ENCODE measurements at regions not wholly inside any gene's neighbourhood (a gene's known extent, or its start where the extent isn't known, plus 50 kb on each side); places are given as distances from the start of the nearest gene placed in this dataset.
"Not testable (repeated sequence)": the region's sequence is repeated elsewhere in the genome, so short reads cannot be mapped to it uniquely, and the experiment has no call there.

DNA sequence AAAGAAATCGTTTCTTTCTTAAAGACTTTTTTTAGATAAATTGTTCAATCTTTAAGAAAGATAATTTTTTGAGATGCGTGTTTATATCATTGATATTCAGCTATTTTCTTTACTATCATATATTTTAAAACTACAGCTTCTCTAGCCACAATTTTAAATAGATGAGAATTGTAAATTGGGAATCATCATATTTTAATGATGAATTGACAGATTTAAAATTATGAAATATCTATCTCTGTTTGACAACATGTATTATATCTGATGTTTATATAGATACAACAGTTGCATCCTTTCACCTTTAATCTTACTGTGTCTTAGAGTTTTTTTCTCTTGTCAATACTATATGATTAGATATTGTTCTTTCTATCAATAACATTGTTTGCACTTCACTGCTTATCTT lies 762.3 kb upstream of the GJE1 start:
- Histone ChIP-seq H3K27ac (ENCODE audit: low read depth, low read length) (no peak overlapping the region), H3K4me3 (ENCODE audit: low read length) (no peak overlapping the region), H3K36me3 (ENCODE audit: insufficient read depth, low read length) (no peaks in the 10 kb centered on the region), H3K9ac (ENCODE audit: low read depth, low read length) (no peak overlapping the region), H3K4me1 (ENCODE audit: insufficient read depth, low read length) (no peaks in the 10 kb centered on the region), H3K9me3 (ENCODE audit: insufficient read depth, low read depth, low read length) (no peaks in the 10 kb centered on the region), H3K27me3 (ENCODE audit: insufficient read depth, low read length) (no peaks in the 10 kb centered on the region)
- no CpG with 5 or more reads among the region's 2 CpGs for WGBS

DNA sequence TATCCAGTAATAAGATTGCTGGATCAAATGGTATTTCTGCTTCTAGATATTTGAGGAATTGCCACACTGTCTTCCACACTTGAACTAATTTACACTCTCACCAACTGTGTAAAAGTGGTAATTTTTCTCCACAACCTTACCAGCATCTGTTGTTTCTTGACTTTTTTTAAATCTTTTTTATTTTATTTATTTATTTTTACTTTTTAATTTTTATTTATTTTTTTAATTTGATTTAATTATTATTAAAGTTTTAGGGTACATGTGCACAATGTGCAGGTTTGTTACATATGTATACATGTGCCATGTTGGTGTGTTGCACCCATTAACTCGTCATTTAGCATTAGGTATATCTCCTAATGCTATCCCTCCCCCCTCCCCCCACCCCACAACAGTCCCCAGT lies 765.9 kb upstream of the GJE1 start:
- not testable (repeated sequence) for H3K27ac ChIP-seq (ENCODE audit: low read depth, low read length); H3K27me3 ChIP-seq (ENCODE audit: insufficient read depth, low read length); H3K36me3 ChIP-seq (ENCODE audit: insufficient read depth, low read length); H3K9ac ChIP-seq (ENCODE audit: low read depth, low read length); H3K4me3 ChIP-seq (ENCODE audit: low read length); H3K4me1 ChIP-seq (ENCODE audit: insufficient read depth, low read length); H3K9me3 ChIP-seq (ENCODE audit: insufficient read depth, low read depth, low read length)
- 100% methylated on average over 1 of the region's 1 CpG for WGBS

DNA sequence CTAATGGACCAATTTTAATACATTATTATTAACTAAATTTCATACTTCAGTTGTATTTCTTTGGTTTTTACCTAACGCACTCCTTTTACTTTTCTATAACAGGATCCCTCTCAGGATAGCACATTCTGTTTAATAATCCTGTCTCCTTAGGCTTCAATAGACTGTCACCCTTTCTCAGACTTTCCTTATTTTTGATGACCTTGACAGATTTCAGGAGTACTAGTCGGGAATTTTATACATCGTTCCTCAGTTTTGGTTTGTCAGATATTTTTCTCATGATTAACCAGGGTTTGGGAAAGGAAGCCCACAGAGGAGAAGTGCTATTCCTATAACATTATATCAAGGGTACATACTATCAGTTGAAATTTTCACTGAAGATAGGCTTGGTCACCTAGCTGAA lies 768.0 kb upstream of the GJE1 start:
- Histone ChIP-seq H3K9ac (ENCODE audit: low read depth, low read length) (no peak overlapping the region), H3K9me3 (ENCODE audit: insufficient read depth, low read depth, low read length) (no peaks in the 10 kb centered on the region), H3K4me3 (ENCODE audit: low read length) (no peak overlapping the region), H3K27me3 (ENCODE audit: insufficient read depth, low read length) (no peaks in the 10 kb centered on the region), H3K27ac (ENCODE audit: low read depth, low read length) (no peak overlapping the region), H3K36me3 (ENCODE audit: insufficient read depth, low read length) (no peaks in the 10 kb centered on the region), H3K4me1 (ENCODE audit: insufficient read depth, low read length) (no peaks in the 10 kb centered on the region)
- 99% methylated on average over 3 of the region's 3 CpGs for WGBS

DNA sequence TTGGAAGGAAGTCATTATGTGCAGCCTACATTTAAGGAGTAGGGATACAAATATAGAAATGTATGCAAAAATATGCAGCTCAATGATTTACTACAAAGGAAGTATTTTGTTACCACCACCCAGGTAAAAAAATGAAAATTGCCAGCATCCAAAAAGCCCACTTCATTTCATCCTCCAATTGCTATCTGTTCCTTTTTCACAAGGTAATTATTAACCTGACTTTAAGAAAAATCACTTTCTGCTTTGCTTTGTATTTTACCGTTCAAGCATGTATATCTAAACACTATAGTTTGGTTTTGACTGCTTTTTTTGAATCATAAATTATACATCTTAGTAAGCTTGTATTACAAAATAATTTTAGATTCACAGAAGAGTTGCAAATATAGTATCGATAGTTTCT lies 768.5 kb upstream of the GJE1 start:
- Histone ChIP-seq H3K9me3 (ENCODE audit: insufficient read depth, low read depth, low read length) (no peaks in the 10 kb centered on the region), H3K4me3 (ENCODE audit: low read length) (no peak overlapping the region), H3K27ac (ENCODE audit: low read depth, low read length) (no peak overlapping the region), H3K9ac (ENCODE audit: low read depth, low read length) (no peak overlapping the region), H3K36me3 (ENCODE audit: insufficient read depth, low read length) (no peaks in the 10 kb centered on the region), H3K27me3 (ENCODE audit: insufficient read depth, low read length) (no peaks in the 10 kb centered on the region), H3K4me1 (ENCODE audit: insufficient read depth, low read length) (no peaks in the 10 kb centered on the region)
- 80% methylated on average over 1 of the region's 2 CpGs for whole genome bisulfite sequencing

DNA sequence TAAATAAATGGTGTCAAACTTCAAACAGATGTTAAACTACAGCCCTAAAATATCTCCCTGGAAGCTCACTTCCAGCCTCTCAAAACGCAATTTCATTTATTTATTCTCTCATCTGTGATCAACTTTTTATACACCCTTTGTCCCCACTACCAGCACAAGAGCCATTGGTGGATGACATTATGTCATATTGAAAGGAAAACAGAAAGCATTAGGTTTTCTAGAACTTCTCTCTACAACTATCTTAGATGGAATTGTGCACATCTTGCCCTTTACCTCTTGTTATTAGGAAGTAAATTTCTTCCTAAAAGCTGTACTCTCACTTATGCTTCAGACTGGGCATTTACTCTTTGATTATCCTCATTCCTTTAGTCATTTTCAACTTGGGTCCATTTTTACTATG lies 771.2 kb upstream of the GJE1 start:
- H3K9ac ChIP-seq (ENCODE audit: low read depth, low read length), result no peak overlapping the region

DNA sequence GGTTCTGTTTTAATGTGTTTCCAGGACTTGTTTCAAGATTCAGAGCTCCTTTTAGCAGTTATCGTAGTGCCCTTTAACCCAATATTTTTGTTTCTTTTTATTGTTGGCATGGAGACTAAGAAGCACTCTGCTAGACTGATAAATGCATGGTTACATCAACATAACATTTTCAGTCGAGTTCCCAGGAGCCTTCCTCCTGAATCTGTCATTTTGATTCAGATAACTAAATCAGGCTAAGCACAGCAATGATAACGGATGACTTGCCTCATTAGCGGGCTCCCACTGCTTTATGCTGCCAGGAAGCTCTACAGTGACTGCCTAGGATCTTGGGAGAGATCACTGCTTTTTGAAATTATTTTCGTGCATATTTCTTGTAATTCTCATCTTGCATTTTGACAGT lies 772.8 kb upstream of the GJE1 start:
- no peaks in the 10 kb centered on the region for H3K36me3 ChIP-seq (ENCODE audit: insufficient read depth, low read length)
- no peaks in the 10 kb centered on the region for H3K27me3 ChIP-seq (ENCODE audit: insufficient read depth, low read length)
- H3K4me1 ChIP-seq (ENCODE audit: insufficient read depth, low read length), result no peaks in the 10 kb centered on the region
- no peak overlapping the region for H3K9ac ChIP-seq (ENCODE audit: low read depth, low read length)
- no peak overlapping the region for H3K27ac ChIP-seq (ENCODE audit: low read depth, low read length)
- H3K4me3 ChIP-seq (ENCODE audit: low read length), result no peak overlapping the region
- WGBS, result 92% methylated on average over 5 of the region's 5 CpGs
- H3K9me3 ChIP-seq (ENCODE audit: insufficient read depth, low read depth, low read length), result no peaks in the 10 kb centered on the region

More for the DNA sequence above, 771.2 kb upstream of the GJE1 start:
- H3K27ac ChIP-seq (ENCODE audit: low read depth, low read length), result no peak overlapping the region
- H3K36me3 ChIP-seq (ENCODE audit: insufficient read depth, low read length), result no peaks in the 10 kb centered on the region
- no peaks in the 10 kb centered on the region for H3K4me1 ChIP-seq (ENCODE audit: insufficient read depth, low read length)
- H3K4me3 ChIP-seq (ENCODE audit: low read length), result no peak overlapping the region
- no peaks in the 10 kb centered on the region for H3K27me3 ChIP-seq (ENCODE audit: insufficient read depth, low read length)
- WGBS, result 87% methylated on average over 1 of the region's 1 CpG
- H3K9me3 ChIP-seq (ENCODE audit: insufficient read depth, low read depth, low read length), result no peaks in the 10 kb centered on the region

DNA sequence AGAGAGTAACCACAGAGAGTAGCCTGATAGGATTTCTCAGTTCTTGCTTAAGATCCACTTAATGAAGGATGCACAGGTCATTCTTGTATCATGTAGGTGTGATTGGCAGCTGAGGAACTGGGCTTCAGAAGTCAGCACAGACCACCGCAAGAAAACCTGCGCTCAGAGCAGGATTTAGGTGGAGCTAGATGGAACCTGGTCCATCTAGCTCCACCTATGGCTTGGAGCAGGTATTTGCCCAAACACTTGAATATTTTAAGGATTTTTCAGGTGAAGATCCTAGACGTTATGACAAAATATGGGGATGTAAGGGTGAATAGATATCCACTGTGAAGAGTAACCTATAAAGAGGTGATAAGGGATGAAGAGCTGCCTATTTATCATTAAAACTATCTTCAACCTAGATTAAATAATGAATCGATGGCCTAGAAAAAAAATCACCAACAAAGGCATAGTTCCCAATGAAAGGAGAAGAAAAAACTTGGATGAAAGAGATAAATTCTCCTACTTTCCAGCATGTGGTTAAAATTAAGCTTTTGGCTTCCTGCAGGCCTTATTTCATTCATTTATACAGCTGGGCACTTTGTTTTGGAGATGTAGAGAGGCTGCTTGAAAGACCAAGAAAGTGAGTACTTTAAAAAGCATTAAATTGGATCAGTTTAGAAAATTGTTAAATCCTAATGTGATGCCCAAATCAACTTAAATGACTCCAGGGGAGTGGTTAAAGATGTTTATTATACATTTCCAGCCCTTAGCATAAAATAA lies 778.4 kb upstream of the GJE1 start:
- no peaks in the 10 kb centered on the region for H3K4me1 ChIP-seq (ENCODE audit: insufficient read depth, low read length)
- H3K36me3 ChIP-seq (ENCODE audit: insufficient read depth, low read length), result no peaks in the 10 kb centered on the region
- no peaks in the 10 kb centered on the region for H3K9me3 ChIP-seq (ENCODE audit: insufficient read depth, low read depth, low read length)
- H3K27me3 ChIP-seq (ENCODE audit: insufficient read depth, low read length), result no peaks in the 10 kb centered on the region
- H3K4me3 ChIP-seq (ENCODE audit: low read length), result no peak overlapping the region
- no peak overlapping the region for H3K27ac ChIP-seq (ENCODE audit: low read depth, low read length)
- no peak overlapping the region for H3K9ac ChIP-seq (ENCODE audit: low read depth, low read length)
- 90% methylated on average over 3 of the region's 4 CpGs for WGBS

DNA sequence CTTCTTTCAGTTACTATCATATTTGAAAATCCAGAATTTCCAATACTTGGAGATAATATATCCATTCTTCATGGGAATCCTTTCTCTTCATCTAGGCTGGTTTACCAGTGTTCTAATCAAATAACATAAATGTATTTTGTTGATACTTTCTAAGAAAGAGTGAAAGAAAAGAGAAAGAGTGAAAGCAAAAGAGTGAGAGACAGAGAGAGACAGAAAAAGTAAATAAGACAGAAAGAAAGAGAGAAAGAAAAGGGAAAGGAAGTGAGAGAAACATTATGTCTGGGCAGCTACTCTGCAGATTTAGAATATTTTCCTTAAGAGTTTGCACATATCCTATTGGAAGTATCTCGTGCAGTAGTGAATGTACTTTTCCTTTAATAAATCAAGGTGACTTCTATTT lies 781.0 kb upstream of the GJE1 start:
- H3K36me3 ChIP-seq (ENCODE audit: insufficient read depth, low read length), result no peaks in the 10 kb centered on the region
- H3K4me1 ChIP-seq (ENCODE audit: insufficient read depth, low read length), result no peaks in the 10 kb centered on the region
- H3K4me3 ChIP-seq (ENCODE audit: low read length), result no peak overlapping the region
- H3K27ac ChIP-seq (ENCODE audit: low read depth, low read length), result no peak overlapping the region
- no CpG with 5 or more reads among the region's 1 CpG for WGBS
- H3K9me3 ChIP-seq (ENCODE audit: insufficient read depth, low read depth, low read length), result no peaks in the 10 kb centered on the region
- no peak overlapping the region for H3K9ac ChIP-seq (ENCODE audit: low read depth, low read length)
- H3K27me3 ChIP-seq (ENCODE audit: insufficient read depth, low read length), result no peaks in the 10 kb centered on the region

DNA sequence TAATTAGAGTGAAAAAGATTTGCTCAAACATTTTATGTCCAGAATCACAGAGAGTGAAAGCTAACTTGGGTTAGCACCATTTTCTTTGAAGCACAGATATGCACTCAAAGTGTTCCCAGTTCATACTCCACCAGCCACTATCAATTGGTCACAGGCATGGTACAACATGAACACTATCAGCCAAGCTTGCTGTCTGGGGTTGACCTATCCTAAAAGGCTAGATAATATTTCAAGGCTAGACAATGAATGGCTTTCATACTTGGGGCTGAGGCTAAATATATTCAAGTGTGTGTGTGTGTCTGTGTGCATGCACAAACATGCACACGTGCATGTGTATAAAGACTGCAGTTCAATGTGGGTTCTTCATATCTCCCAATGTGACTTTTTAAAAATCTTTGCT lies 783.0 kb upstream of the GJE1 start:
- WGBS, result 100% methylated on average over 1 of the region's 1 CpG
- no peak overlapping the region for H3K9ac ChIP-seq (ENCODE audit: low read depth, low read length)
- no peaks in the 10 kb centered on the region for H3K27me3 ChIP-seq (ENCODE audit: insufficient read depth, low read length)
- H3K27ac ChIP-seq (ENCODE audit: low read depth, low read length), result no peak overlapping the region
- no peaks in the 10 kb centered on the region for H3K9me3 ChIP-seq (ENCODE audit: insufficient read depth, low read depth, low read length)
- no peak overlapping the region for H3K4me3 ChIP-seq (ENCODE audit: low read length)
- no peaks in the 10 kb centered on the region for H3K36me3 ChIP-seq (ENCODE audit: insufficient read depth, low read length)
- no peaks in the 10 kb centered on the region for H3K4me1 ChIP-seq (ENCODE audit: insufficient read depth, low read length)

DNA sequence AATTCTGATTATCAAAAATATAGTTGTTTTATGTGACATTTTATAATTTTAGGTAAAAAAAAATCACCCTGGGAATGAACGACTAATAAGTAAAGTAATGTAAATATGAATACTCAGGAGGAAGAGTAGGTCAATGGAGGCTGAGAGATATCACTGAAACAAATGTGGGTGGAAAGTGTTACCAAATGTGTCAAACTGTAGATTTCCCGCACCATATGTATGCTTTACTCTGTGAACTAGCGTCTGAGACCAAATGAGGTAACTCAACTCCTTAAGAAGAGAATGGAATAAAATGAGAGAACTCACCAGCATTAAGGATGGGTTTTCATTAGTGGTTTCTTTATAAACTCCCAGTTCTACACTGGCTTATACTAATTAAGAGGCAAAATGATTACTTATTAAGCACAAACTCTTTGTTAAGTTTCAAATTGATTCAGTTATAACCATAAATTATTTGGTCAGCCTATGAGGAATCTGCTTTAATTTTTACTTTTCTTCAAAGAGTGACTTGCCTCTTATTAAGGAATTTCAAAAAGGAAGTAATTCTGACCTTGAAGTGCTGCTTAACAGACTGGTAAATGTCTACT lies 784.7 kb upstream of the GJE1 start:
- WGBS, result 94% methylated on average over 3 of the region's 3 CpGs

DNA sequence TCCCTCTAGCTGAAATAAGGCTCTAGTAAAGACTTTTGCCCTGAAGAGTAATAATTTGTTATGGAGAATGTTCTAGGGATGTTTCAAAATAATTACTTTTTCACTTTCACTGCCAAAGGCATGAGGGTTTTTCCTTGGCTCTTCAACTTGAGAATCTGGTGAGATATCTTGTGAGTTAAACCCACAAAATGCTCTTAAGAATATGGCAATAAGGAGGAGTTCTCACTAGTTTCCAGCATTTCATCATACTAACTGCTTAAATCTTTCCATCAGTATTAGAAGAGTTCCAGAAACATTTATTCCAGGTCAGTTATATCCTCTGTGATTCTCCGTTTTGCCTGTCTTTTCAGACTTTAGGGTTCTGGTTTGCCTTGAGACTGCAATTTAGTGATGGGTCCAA lies 785.6 kb upstream of the GJE1 start:
- H3K36me3 ChIP-seq (ENCODE audit: insufficient read depth, low read length), result no peaks in the 10 kb centered on the region
- no peaks in the 10 kb centered on the region for H3K27me3 ChIP-seq (ENCODE audit: insufficient read depth, low read length)
- no peaks in the 10 kb centered on the region for H3K4me1 ChIP-seq (ENCODE audit: insufficient read depth, low read length)
- H3K27ac ChIP-seq (ENCODE audit: low read depth, low read length), result no peak overlapping the region
- H3K4me3 ChIP-seq (ENCODE audit: low read length), result no peak overlapping the region
- H3K9ac ChIP-seq (ENCODE audit: low read depth, low read length), result no peak overlapping the region
- 100% methylated on average over 1 of the region's 1 CpG for WGBS
- H3K9me3 ChIP-seq (ENCODE audit: insufficient read depth, low read depth, low read length), result no peaks in the 10 kb centered on the region

More for the DNA sequence above, 784.7 kb upstream of the GJE1 start:
- Histone ChIP-seq H3K27ac (ENCODE audit: low read depth, low read length) (no peak overlapping the region), H3K4me1 (ENCODE audit: insufficient read depth, low read length) (no peaks in the 10 kb centered on the region), H3K27me3 (ENCODE audit: insufficient read depth, low read length) (no peaks in the 10 kb centered on the region), H3K9me3 (ENCODE audit: insufficient read depth, low read depth, low read length) (no peaks in the 10 kb centered on the region), H3K4me3 (ENCODE audit: low read length) (no peak overlapping the region), H3K36me3 (ENCODE audit: insufficient read depth, low read length) (no peaks in the 10 kb centered on the region), H3K9ac (ENCODE audit: low read depth, low read length) (no peak overlapping the region)

DNA sequence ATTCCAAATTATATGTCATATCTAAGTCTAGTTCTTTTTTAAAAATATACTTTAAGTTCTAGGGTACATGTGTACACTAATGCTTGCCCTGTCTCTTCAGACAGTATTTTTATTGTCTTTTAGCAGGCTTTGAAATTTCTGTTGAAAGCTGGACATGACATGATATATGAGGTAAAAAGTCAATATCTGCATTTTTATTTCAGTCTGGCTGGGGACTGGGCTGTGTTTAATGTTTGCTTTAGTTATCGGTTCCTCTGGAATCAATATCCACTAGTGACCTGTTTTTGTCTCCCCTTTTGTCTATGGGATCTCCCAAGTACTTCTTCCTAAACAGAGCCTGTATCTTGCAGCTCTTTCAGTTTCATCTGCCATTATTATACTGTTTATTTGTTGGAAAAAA lies 786.2 kb upstream of the GJE1 start:
- Histone ChIP-seq H3K9me3 (ENCODE audit: insufficient read depth, low read depth, low read length) (no peaks in the 10 kb centered on the region), H3K36me3 (ENCODE audit: insufficient read depth, low read length) (no peaks in the 10 kb centered on the region), H3K9ac (ENCODE audit: low read depth, low read length) (no peak overlapping the region), H3K4me3 (ENCODE audit: low read length) (no peak overlapping the region), H3K27ac (ENCODE audit: low read depth, low read length) (no peak overlapping the region), H3K4me1 (ENCODE audit: insufficient read depth, low read length) (no peaks in the 10 kb centered on the region), H3K27me3 (ENCODE audit: insufficient read depth, low read length) (no peaks in the 10 kb centered on the region)
- WGBS, result 100% methylated on average over 1 of the region's 1 CpG
